Fibroblast of mammary gland (primary cell): ENCODE measurements at regions not wholly inside any gene's neighbourhood (a gene's known extent, or its start where the extent isn't known, plus 50 kb on each side); places are given as distances from the start of the nearest gene placed in this dataset.

Experiments
- DNase-seq: peaks from one replicate; pipeline ENCODE4 v3.0.0-alpha.2; 2010; ENCODE audit warnings: low read depth
- H3K4me3 ChIP-seq: 2 replicates; pipeline ENCODE4 v1.5.1; 2011; ENCODE audit warnings: low read depth, mild to moderate bottlenecking, low read length, moderate library complexity; ENCODE audit not compliant: control insufficient read depth
- CTCF ChIP-seq: conservative IDR thresholded peaks from 2 replicates; pipeline ENCODE4 v1.5.1; 2011; ENCODE audit warnings: low read depth, low read length, inconsistent platforms; ENCODE audit not compliant: control insufficient read depth, insufficient read depth

GRCh38 chr4:117835566-117835965 lies 198.7 kb upstream of the NDST3 start:
- no peak overlapping the region for H3K4me3 ChIP-seq
- TF ChIP-seq CTCF = no peak
- no peak for DNase-seq

GRCh38 chr4:117844594-117844993 lies 189.7 kb upstream of the NDST3 start:
- no peak overlapping the region for H3K4me3 ChIP-seq
- no peak for TF ChIP-seq CTCF
- DNase-seq = no peak

GRCh38 chr4:117845270-117845669 lies 189.0 kb upstream of the NDST3 start:
- H3K4me3 ChIP-seq = no peak overlapping the region
- no peak for TF ChIP-seq CTCF
- no peak for DNase-seq

DNA sequence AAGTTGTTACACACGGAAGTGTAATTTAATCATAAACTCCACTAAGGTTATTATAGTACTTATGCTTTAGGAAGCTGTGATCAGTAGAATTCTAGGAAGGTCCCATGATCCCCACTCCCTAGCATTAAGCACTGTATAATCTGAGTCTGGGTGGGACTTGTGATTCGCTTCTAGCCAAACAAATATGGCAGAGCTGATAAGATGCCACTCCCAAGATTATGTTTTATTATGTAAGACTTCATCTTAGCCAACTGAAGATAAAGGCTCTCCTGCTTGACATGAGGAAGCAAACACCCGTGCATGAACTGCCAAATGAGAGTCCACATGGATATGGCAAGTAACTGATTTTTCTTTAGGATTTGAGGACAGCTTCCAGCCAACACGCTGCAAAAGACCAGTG lies 186.4 kb upstream of the NDST3 start:
- DNase-seq = no peak
- no peak overlapping the region for H3K4me3 ChIP-seq
- no peak for TF ChIP-seq CTCF

DNA sequence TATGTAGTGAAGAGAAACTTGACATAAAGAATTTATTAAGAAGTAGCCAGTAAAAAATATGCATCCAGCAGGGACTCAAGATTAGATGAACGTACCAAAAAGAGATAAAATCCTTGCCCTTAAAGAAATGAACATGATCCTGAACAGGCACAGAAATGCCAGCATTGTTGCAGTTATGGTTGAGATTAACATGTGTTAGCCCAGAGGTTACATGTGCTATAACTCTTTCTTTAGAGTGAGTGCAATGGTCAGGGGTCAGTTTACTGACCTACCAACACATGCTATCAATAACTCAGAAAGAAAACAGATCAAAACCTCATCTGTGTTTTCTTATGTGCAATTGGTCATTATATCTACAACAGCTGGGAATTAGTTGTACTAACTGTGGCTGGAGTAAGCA lies 166.1 kb upstream of the NDST3 start:
- no peak overlapping the region for H3K4me3 ChIP-seq
- no peak for TF ChIP-seq CTCF
- DNase-seq = no peak

GRCh38 chr4:117873779-117874178 lies 160.5 kb upstream of the NDST3 start:
- no peak overlapping the region for H3K4me3 ChIP-seq
- no peak for DNase-seq
- TF ChIP-seq CTCF = no peak

DNA sequence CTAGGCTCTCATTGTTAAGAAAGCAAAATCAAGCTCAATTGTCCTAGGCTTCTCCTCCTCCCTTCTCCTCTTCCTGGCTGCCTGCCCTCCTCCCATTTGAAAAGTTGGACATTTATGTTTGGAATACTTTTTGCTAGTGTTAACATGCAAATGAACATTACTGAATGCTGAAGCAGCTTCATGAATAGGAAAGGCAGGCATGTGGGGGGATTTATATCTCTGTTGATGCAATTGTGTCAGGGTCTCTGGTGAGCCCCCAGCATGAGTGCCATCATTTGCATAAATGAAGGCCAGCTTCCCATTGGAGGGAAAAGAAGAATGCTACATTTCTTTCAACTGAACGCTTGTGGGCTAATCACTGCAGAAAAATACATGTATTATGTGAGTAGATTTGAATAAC lies 160.1 kb upstream of the NDST3 start:
- no peak for DNase-seq
- no peak for TF ChIP-seq CTCF
- H3K4me3 ChIP-seq = no peak overlapping the region
